ENCODE measurements at regions not wholly inside any gene's neighbourhood (a gene's known extent, or its start where the extent isn't known, plus 50 kb on each side); places are given as distances from the start of the nearest gene placed in this dataset.

DNA sequence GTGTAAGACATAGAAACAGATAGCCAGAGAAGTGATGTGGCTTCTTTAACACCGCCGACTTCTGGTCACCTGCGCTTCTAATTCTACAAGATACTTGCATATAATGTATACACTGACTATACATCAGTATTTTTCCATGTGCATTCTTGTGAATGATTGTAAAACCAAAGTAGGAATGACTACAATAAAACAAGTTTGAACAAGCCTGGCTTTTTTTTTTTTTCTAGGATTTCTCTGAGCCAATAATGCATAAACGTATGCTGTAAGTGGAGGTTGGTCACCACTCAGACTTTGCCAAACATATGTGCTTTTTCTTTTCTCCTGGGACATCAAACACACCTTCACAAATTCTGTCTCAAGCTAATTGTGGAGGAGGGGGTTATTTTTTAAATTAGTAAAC, 237.8 kb upstream of the KIRREL3 start:
- no peak overlapping the region for H3K4me3 ChIP-seq

DNA sequence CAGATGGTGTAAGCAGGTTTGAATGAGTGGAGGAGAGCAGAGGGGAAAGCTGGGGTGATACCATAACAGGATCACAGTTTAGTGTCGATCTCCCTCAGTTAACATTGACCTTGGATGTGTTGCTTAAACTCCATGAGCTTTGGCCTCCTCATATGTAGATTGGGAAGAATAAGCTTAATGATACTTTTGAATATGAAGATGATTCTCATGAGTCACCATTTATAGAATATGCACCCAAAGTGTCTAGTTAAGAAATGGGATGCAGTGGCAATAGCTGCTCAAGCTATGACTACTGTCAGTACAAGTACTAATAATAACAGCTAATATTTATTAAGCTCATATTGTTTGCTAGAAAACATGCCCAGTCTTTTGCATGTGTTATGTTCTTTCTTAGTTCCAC, 236.2 kb upstream of the KIRREL3 start:
- Histone ChIP-seq H3K36me3 (no peaks in the 10 kb centered on the region), H3K9me3 (no peaks in the 10 kb centered on the region), H3K27ac (no peak overlapping the region), H3K4me3 (no peak overlapping the region), H3K4me1 (ENCODE audit: control insufficient read depth in 1 of 2, low read depth in 2 of 2) (no peaks in the 10 kb centered on the region), H3K27me3 (replicated peaks; ENCODE audit: insufficient read depth) (no peaks in the 10 kb centered on the region)
- ATAC-seq (ENCODE audit: insufficient number of reproducible peaks, low FRiP score, low read depth) (no peak), DNase-seq (ENCODE audit: low spot score) (no peak)
- TF ChIP-seq, protein P1, sequence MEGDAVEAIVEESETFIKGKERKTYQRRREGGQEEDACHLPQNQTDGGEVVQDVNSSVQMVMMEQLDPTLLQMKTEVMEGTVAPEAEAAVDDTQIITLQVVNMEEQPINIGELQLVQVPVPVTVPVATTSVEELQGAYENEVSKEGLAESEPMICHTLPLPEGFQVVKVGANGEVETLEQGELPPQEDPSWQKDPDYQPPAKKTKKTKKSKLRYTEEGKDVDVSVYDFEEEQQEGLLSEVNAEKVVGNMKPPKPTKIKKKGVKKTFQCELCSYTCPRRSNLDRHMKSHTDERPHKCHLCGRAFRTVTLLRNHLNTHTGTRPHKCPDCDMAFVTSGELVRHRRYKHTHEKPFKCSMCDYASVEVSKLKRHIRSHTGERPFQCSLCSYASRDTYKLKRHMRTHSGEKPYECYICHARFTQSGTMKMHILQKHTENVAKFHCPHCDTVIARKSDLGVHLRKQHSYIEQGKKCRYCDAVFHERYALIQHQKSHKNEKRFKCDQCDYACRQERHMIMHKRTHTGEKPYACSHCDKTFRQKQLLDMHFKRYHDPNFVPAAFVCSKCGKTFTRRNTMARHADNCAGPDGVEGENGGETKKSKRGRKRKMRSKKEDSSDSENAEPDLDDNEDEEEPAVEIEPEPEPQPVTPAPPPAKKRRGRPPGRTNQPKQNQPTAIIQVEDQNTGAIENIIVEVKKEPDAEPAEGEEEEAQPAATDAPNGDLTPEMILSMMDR (IDR thresholded peaks at IDR 0.05), result no peak

More for the DNA sequence above, 237.8 kb upstream of the KIRREL3 start:
- no peaks in the 10 kb centered on the region for H3K27me3 ChIP-seq (replicated peaks; ENCODE audit: insufficient read depth)
- no peaks in the 10 kb centered on the region for H3K9me3 ChIP-seq
- ATAC-seq (ENCODE audit: insufficient number of reproducible peaks, low FRiP score, low read depth) (no peak), DNase-seq (ENCODE audit: low spot score) (no peak)
- H3K27ac ChIP-seq, result no peak overlapping the region
- no peaks in the 10 kb centered on the region for H3K36me3 ChIP-seq
- H3K4me1 ChIP-seq (ENCODE audit: control insufficient read depth in 1 of 2, low read depth in 2 of 2), result no peaks in the 10 kb centered on the region
- TF ChIP-seq, protein P1 (IDR thresholded peaks at IDR 0.05), result no peak

DNA sequence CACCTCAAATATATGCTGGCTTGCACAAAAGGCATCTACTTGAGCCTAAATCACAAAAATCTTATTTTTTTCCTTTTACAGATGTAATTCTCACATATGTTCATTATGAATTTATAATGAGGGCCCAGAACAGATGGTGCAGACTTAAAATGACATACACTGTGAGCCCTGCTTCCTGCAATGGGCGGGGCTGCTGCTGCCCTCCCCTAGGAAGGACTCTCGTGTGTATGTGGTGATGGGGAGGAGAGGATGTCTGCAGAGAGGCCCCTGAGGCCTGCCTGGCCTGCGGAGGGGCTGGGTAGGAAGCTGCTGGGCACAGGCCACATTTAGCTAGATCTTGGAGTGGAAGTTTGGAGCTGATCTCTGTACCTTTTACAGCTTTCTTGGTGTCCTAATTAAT, 233.4 kb upstream of the KIRREL3 start:
- TF ChIP-seq, protein P1 (IDR thresholded peaks at IDR 0.05), result no peak
- no peaks in the 10 kb centered on the region for H3K27me3 ChIP-seq (replicated peaks; ENCODE audit: insufficient read depth)
- DNase-seq (ENCODE audit: low spot score) (no peak), ATAC-seq (ENCODE audit: insufficient number of reproducible peaks, low FRiP score, low read depth) (no peak)
- H3K4me1 ChIP-seq (ENCODE audit: control insufficient read depth in 1 of 2, low read depth in 2 of 2), result no peaks in the 10 kb centered on the region
- H3K4me3 ChIP-seq, result no peak overlapping the region
- H3K27ac ChIP-seq, result no peak overlapping the region
- no peaks in the 10 kb centered on the region for H3K9me3 ChIP-seq
- no peaks in the 10 kb centered on the region for H3K36me3 ChIP-seq

DNA sequence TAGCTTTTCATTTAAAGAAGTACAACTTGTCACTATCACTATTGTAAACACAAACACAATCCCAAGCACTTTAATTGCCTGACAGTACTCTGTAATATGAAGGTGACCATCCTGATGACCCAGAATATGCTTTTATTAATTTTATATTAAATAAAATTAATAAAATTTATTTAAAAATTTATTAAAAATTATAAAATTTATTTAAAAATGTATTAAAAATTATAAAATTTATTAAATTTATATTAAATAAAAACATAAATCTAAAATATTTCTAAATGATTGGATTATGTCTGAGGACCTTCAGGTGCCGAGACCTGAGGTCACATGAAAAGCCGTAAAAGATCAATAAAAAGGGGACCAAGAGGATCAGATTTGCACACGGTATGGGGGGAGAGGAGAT, 229.8 kb upstream of the KIRREL3 start:
- Histone ChIP-seq H3K4me3 (no peak overlapping the region), H3K27me3 (replicated peaks; ENCODE audit: insufficient read depth) (no peaks in the 10 kb centered on the region), H3K4me1 (ENCODE audit: control insufficient read depth in 1 of 2, low read depth in 2 of 2) (no peaks in the 10 kb centered on the region), H3K27ac (no peak overlapping the region), H3K9me3 (no peaks in the 10 kb centered on the region), H3K36me3 (no peaks in the 10 kb centered on the region)
- no peak for DNase-seq (ENCODE audit: low spot score)
- TF ChIP-seq, protein P1 (IDR thresholded peaks at IDR 0.05), result no peak
- no peak for ATAC-seq (ENCODE audit: insufficient number of reproducible peaks, low FRiP score, low read depth)

DNA sequence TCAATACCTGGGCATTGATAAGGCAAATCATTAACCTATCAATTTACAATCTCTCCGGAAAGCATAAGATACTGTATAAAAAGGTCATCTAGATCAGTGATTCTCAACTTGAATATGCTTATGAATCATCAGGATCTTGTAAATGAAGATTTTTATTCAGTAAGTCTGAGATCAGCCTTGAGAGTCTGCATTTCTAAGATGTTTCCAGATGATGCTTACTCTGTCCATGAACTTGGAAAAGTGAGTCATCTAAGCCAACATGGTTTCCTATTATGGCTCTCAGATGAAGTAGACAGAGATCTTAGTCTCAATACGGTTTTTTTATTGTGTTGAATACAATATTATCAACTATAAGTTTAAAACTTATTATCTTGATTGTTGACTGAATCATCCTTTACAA, 226.4 kb upstream of the KIRREL3 start:
- Histone ChIP-seq H3K9me3 (no peaks in the 10 kb centered on the region), H3K4me1 (ENCODE audit: control insufficient read depth in 1 of 2, low read depth in 2 of 2) (no peaks in the 10 kb centered on the region), H3K36me3 (no peaks in the 10 kb centered on the region), H3K27me3 (replicated peaks; ENCODE audit: insufficient read depth) (no peaks in the 10 kb centered on the region), H3K4me3 (no peak overlapping the region), H3K27ac (no peak overlapping the region)
- no peak for DNase-seq (ENCODE audit: low spot score)
- TF ChIP-seq, protein P1 (IDR thresholded peaks at IDR 0.05), result no peak
- no peak for ATAC-seq (ENCODE audit: insufficient number of reproducible peaks, low FRiP score, low read depth)
